GM13976 (cell line): ENCODE measurements at regions not wholly inside any gene's neighbourhood (a gene's known extent, or its start where the extent isn't known, plus 50 kb on each side); places are given as distances from the start of the nearest gene placed in this dataset.

ENCODE experiments used
- DNase-seq: peaks from one replicate; pipeline ENCODE4 v3.0.0; 2012; ENCODE audit warnings: low spot score
- in situ Hi-C: fragments of 300-500 bp; cut with MboI; formaldehyde crosslinking; loops from one replicate; pipeline ENCODE4 v1.12.0; 2022; ENCODE audit warnings: low sequenced_read_pairs, mixed read lengths, inconsistent platforms; ENCODE audit not compliant: unreplicated experiment
- TF ChIP-seq, protein P1 (sequence below): IDR thresholded peaks from 2 replicates; pipeline ENCODE4 v1.5.1; 2012; ENCODE audit warnings: borderline replicate concordance, mild to moderate bottlenecking; ENCODE audit not compliant: insufficient read depth; ENCODE audit errors: extremely low read depth, missing control alignments, control extremely low read depth

DNA sequence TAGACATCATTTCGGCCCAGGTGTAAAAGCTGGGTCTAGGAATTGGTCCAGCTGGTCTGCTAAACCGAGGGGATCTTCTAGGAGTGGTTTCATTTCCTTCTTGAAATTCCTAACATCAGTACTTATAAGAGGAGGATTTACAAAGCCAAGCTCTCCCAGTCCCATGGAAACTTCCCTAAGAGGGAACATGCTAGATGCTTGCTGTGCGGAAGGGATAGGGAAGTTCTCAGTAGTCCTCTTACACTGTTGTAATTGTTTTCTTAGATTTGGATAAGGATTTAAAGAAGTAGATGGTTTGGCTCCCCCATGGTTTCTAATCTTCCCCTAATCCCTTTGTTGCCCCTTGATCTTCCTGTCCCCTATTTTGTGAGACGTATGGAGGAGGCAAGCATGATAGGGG lies 89.7 kb upstream of the XCR1 start:
- TF ChIP-seq, protein P1, sequence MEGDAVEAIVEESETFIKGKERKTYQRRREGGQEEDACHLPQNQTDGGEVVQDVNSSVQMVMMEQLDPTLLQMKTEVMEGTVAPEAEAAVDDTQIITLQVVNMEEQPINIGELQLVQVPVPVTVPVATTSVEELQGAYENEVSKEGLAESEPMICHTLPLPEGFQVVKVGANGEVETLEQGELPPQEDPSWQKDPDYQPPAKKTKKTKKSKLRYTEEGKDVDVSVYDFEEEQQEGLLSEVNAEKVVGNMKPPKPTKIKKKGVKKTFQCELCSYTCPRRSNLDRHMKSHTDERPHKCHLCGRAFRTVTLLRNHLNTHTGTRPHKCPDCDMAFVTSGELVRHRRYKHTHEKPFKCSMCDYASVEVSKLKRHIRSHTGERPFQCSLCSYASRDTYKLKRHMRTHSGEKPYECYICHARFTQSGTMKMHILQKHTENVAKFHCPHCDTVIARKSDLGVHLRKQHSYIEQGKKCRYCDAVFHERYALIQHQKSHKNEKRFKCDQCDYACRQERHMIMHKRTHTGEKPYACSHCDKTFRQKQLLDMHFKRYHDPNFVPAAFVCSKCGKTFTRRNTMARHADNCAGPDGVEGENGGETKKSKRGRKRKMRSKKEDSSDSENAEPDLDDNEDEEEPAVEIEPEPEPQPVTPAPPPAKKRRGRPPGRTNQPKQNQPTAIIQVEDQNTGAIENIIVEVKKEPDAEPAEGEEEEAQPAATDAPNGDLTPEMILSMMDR = no peak
- DNase-seq = no peak
- in situ Hi-C loops = no loop called here

DNA sequence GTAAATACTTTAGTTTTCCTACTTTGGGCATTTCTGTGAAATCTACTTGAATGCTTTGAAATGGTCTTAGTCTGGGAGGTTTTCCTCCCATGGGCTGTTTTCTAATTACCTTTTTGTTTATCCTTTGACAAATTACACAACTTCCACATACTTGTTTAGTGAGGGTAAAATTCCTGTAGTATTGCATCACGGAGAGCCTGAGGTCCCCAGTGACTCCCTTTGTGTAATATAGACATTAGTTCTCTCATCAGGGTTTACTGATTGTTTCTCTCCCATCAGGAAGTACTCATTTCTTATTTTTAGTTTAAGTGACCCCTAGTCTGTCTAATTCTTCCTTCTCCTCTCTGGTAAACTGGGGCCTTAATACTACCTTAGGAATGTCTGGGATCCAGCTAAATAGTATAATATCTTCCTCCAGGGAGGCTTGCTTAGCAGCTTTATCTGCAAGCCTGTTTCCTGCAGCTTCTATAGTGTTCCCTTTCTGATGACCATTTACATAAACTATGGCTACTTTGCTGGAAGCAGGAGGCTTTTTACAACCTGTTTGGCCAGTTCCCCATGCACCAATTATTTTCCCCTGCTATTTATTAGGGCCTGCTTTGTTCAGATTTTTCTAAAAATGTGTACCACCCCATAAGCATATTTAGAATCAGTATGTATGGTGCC lies 87.2 kb upstream of the XCR1 start:
- TF ChIP-seq, protein P1 = no peak
- in situ Hi-C loops = no loop called here
- DNase-seq = no peak

DNA sequence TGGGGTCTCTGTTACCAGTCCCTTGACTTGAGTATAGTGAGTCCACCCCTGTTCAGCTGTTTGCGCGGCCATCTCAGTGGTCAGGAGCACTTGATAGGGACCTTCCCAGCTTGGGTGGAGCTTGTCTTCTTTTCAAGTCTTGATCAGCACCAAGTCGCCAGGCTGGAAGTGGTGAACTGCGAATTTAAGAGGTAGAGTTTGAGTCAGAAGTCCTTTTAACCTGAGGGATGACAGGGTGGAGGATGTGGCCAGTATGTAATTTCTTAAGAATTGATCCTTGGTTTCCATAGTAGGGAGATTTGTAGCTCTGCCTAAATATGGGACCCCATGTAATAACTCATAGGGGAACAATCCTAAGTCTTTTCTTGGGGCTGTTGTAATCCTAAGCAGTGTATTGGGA lies 86.3 kb upstream of the XCR1 start:
- TF ChIP-seq, protein P1 = no peak
- in situ Hi-C loops = no loop called here
- no peak for DNase-seq

DNA sequence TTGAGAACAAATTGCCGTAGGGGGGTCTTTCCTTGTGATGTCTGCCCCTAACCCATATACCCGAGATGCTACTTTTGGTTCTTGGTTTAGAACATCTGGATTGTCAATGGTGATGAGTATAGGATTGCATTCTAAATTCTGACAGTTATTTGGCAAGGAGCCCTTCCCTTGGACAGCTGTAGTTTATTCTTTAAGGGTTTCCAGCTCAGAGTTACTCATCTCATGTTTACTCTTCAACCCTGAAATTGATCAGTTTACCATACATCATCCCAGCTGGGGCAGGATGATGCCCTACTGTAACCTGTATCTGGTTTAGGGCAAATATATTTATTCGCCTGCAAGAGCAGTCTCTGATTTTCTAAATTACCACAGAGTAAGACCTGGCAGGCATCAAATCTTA lies 85.7 kb upstream of the XCR1 start:
- TF ChIP-seq, protein P1 = no peak
- in situ Hi-C loops = no loop called here
- DNase-seq = no peak

DNA sequence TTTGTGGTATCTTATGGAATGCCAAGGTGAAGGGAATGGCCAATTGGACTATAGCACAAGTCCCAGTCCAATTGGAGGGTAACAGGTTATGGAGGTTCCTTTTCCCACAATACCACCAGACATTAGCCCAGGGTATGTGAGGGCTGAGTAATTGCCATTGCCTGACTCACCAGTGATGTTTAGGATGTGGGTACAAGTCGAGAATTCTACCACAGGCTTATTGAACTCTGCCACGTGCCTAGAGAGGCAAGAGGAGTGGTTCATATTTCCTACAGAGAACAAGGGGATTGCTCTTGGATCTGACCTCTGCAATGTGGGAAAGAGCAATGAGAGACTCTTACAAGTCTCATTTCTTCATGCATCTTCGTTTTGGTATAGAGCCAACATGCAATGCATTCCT lies 85.0 kb upstream of the XCR1 start:
- DNase-seq = no peak
- TF ChIP-seq, protein P1 = no peak
- in situ Hi-C loops = no loop called here

DNA sequence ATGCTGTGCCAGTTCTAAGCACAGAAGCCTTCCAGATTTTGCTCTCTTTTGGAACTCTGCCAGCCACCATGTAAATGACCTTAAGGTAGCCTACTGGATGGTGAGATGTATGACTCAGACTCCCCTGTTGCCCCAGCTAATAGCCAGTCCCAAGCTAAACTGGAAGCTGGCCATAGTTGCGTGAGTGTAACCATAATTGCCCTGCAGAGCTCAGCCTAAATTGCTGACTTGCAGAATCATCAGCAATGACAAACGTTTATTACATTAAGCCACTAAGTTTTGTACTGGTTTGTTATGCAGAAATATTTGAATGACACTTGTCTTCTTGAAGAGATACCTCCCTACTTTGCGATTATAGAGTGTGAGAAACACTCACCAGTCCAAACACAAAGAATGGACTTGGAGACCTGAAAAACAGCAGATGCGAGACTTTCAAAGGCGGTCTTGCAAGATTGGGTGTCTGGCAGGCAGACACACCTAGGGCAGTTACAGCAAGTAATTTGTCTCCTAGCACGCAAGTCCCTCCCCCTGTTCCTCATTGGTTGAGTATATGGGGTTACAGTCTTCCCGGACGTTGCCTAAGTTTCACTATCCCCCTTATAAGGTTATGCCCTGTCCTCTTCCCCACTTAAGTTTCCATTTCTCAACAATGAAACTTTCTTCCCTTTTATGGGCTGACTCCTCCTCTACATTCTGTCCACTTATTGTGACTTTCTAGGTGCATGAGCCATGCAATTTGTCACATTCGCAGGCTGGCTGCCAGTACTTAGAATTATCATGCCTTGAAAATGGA lies 83.6 kb upstream of the XCR1 start:
- DNase-seq = no peak
- TF ChIP-seq, protein P1 = no peak
- in situ Hi-C loops = no loop called here

DNA sequence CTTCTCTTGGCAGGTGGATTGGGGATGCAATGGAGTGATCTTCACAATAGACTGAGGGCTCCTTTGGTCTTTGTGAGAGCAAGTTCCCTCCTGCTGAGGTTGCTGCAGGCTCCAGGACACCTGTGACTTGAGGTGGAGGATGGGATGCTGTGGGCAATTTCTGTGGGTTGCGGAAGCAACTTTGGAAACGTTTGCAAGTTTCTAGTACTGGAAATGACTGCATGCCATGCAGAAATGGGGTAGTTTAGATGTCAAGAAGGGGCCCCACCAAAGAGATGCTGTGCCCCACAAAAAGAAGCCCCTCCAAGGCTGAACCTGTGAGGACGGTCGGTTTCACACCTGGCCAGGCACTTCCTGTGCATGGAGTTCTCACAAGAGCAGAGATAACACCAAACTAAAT lies 80.4 kb upstream of the XCR1 start:
- DNase-seq = no peak
- in situ Hi-C loops = no loop called here
- TF ChIP-seq, protein P1 = no peak
